Activated T-helper 17 cell treated with anti-CD3 and anti-CD28 coated beads, Interleukin-2, amount 50 U/mL, for 72 hours (primary cell): ENCODE measurements at regions not wholly inside any gene's neighbourhood (a gene's known extent, or its start where the extent isn't known, plus 50 kb on each side); places are given as distances from the start of the nearest gene placed in this dataset.
"Not testable (repeated sequence)": the region's sequence is repeated elsewhere in the genome, so short reads cannot be mapped to it uniquely, and the experiment has no call there.

Experiments used
- ATAC-seq: fragments of 150-1000 bp; cut with Tn5 transposase; replicated peaks from 2 replicates; pipeline ENCODE4 v1.10.0; 2021; ENCODE audit warnings: mild to moderate bottlenecking, moderate library complexity
- H3K27ac Mint-ChIP-seq: one replicate; pipeline ENCODE4 v1.8.0; 2022; ENCODE audit warnings: mixed read lengths
- H3K27me3 Mint-ChIP-seq: one replicate; pipeline ENCODE4 v1.8.0; 2022; ENCODE audit warnings: mixed read lengths
- H3K36me3 Mint-ChIP-seq: one replicate; pipeline ENCODE4 v1.8.0; 2022; ENCODE audit warnings: low read depth, mild to moderate bottlenecking, mixed read lengths
- H3K4me1 Mint-ChIP-seq: one replicate; pipeline ENCODE4 v1.8.0; 2022; ENCODE audit warnings: mixed read lengths
- H3K4me3 Mint-ChIP-seq: one replicate; pipeline ENCODE4 v1.8.0; 2022; ENCODE audit warnings: mild to moderate bottlenecking, mixed read lengths
- H3K9me3 Mint-ChIP-seq: one replicate; pipeline ENCODE4 v1.8.0; 2022; ENCODE audit warnings: mixed read lengths

GRCh38 chr2:205864491-205864890 lies 182.2 kb downstream of the NRP2 start:
- ATAC-seq: no peak
- no peak overlapping the region for H3K4me3 Mint-ChIP-seq
- H3K9me3 Mint-ChIP-seq: no peaks in the 10 kb centered on the region
- H3K27ac Mint-ChIP-seq: no peak overlapping the region
- peaks cover 4% of the 10 kb centered on the region for H3K4me1 Mint-ChIP-seq
- peaks cover 23% of the 10 kb centered on the region for H3K27me3 Mint-ChIP-seq
- H3K36me3 Mint-ChIP-seq: no peaks in the 10 kb centered on the region

- H3K36me3 Mint-ChIP-seq, ATAC-seq, H3K4me1 Mint-ChIP-seq, H3K4me3 Mint-ChIP-seq, H3K27ac Mint-ChIP-seq, H3K9me3 Mint-ChIP-seq: not testable (repeated sequence)
- peaks cover 28% of the 10 kb centered on the region for H3K27me3 Mint-ChIP-seq
Observed at GRCh38 chr2:205862761-205863160, 180.5 kb downstream of the NRP2 start.

- no peaks in the 10 kb centered on the region for H3K4me1 Mint-ChIP-seq
- no peak overlapping the region for H3K27ac Mint-ChIP-seq
- H3K4me3 Mint-ChIP-seq: no peak overlapping the region
- H3K27me3 Mint-ChIP-seq: peaks cover 29% of the 10 kb centered on the region
- ATAC-seq: no peak
- H3K9me3 Mint-ChIP-seq: no peaks in the 10 kb centered on the region
- H3K36me3 Mint-ChIP-seq: no peaks in the 10 kb centered on the region
Observed at GRCh38 chr2:205860885-205861284, 178.6 kb downstream of the NRP2 start.

- no peak for ATAC-seq
- Mint-ChIP-seq H3K4me3 (no peak overlapping the region), H3K36me3 (no peaks in the 10 kb centered on the region), H3K27me3 (peaks cover 30% of the 10 kb centered on the region), H3K9me3 (no peaks in the 10 kb centered on the region), H3K27ac (no peak overlapping the region), H3K4me1 (no peaks in the 10 kb centered on the region)
Observed at GRCh38 chr2:205860181-205860580, 177.9 kb downstream of the NRP2 start.

- H3K36me3 Mint-ChIP-seq: no peaks in the 10 kb centered on the region
- peaks cover 34% of the 10 kb centered on the region for H3K27me3 Mint-ChIP-seq
- H3K9me3 Mint-ChIP-seq: no peaks in the 10 kb centered on the region
- ATAC-seq: no peak
- H3K4me1 Mint-ChIP-seq: no peaks in the 10 kb centered on the region
- no peak overlapping the region for H3K4me3 Mint-ChIP-seq
- H3K27ac Mint-ChIP-seq: no peak overlapping the region
Observed at GRCh38 chr2:205858881-205859441, 176.7 kb downstream of the NRP2 start.

GRCh38 chr2:205858275-205858674 lies 176.0 kb downstream of the NRP2 start:
- Mint-ChIP-seq H3K4me3 (no peak overlapping the region), H3K9me3 (no peaks in the 10 kb centered on the region), H3K27ac (no peak overlapping the region), H3K4me1 (no peaks in the 10 kb centered on the region), H3K27me3 (peaks cover 34% of the 10 kb centered on the region), H3K36me3 (no peaks in the 10 kb centered on the region)
- no peak for ATAC-seq

GRCh38 chr2:205857520-205858237 lies 175.4 kb downstream of the NRP2 start:
- Mint-ChIP-seq H3K27ac (no peak overlapping the region), H3K9me3 (no peaks in the 10 kb centered on the region), H3K4me3 (no peak overlapping the region), H3K27me3 (peaks cover 36% of the 10 kb centered on the region), H3K4me1 (no peaks in the 10 kb centered on the region), H3K36me3 (no peaks in the 10 kb centered on the region)
- no peak for ATAC-seq

DNA sequence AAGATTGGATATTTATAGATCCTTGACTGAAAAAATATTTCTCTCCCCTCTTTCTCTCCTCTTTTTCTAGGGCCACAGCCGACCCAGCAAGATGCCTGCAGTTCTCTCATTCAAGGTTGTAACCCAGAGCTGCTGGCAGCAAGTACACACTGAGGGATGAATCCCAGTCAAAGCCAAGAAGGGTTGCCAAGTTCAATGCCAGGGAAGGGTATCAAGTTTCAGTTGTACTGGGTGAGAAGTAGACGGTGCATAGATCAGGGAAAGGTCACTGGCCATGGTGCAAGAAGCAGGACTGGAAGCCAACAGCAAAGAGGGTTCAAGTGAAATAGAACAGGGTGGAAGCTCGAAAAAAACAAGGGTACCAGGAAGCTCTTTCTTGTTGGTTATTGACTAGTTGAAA lies 170.2 kb downstream of the NRP2 start:
- Mint-ChIP-seq H3K4me3 (no peak overlapping the region), H3K9me3 (no peaks in the 10 kb centered on the region), H3K36me3 (no peaks in the 10 kb centered on the region), H3K27ac (no peak overlapping the region), H3K27me3 (peaks cover 30% of the 10 kb centered on the region), H3K4me1 (no peaks in the 10 kb centered on the region)
- no peak for ATAC-seq

- Mint-ChIP-seq H3K27ac (no peak overlapping the region), H3K4me3 (no peak overlapping the region), H3K9me3 (no peaks in the 10 kb centered on the region), H3K36me3 (no peaks in the 10 kb centered on the region), H3K4me1 (no peaks in the 10 kb centered on the region), H3K27me3 (peaks cover 31% of the 10 kb centered on the region)
- no peak for ATAC-seq
Observed at GRCh38 chr2:205850611-205851010, 168.3 kb downstream of the NRP2 start.

- Mint-ChIP-seq H3K9me3 (no peaks in the 10 kb centered on the region), H3K27ac (no peak overlapping the region), H3K36me3 (no peaks in the 10 kb centered on the region), H3K27me3 (peaks cover 28% of the 10 kb centered on the region), H3K4me3 (no peak overlapping the region), H3K4me1 (no peaks in the 10 kb centered on the region)
- no peak for ATAC-seq
Observed at GRCh38 chr2:205850132-205850531, 167.8 kb downstream of the NRP2 start.

GRCh38 chr2:205849136-205849535 lies 166.8 kb downstream of the NRP2 start:
- no peak overlapping the region for H3K27ac Mint-ChIP-seq
- no peak overlapping the region for H3K4me3 Mint-ChIP-seq
- no peak for ATAC-seq
- peaks cover 24% of the 10 kb centered on the region for H3K27me3 Mint-ChIP-seq
- no peaks in the 10 kb centered on the region for H3K36me3 Mint-ChIP-seq
- H3K9me3 Mint-ChIP-seq: no peaks in the 10 kb centered on the region
- no peaks in the 10 kb centered on the region for H3K4me1 Mint-ChIP-seq

GRCh38 chr2:205848601-205849000 lies 166.3 kb downstream of the NRP2 start:
- ATAC-seq: no peak
- H3K4me3 Mint-ChIP-seq: no peak overlapping the region
- H3K4me1 Mint-ChIP-seq: no peaks in the 10 kb centered on the region
- H3K27me3 Mint-ChIP-seq: peaks cover 19% of the 10 kb centered on the region
- H3K27ac Mint-ChIP-seq: no peak overlapping the region
- H3K9me3 Mint-ChIP-seq: no peaks in the 10 kb centered on the region
- H3K36me3 Mint-ChIP-seq: no peaks in the 10 kb centered on the region
